Chondrocyte (in vitro differentiated cells): ENCODE measurements at regions not wholly inside any gene's neighbourhood (a gene's known extent, or its start where the extent isn't known, plus 50 kb on each side); places are given as distances from the start of the nearest gene placed in this dataset.
"Not testable (repeated sequence)": the region's sequence is repeated elsewhere in the genome, so short reads cannot be mapped to it uniquely, and the experiment has no call there.

Experiments used
- DNase-seq: peaks from one replicate; pipeline ENCODE4 v3.0.0; 2021; ENCODE audit warnings: mixed read lengths, low spot score
- H3K27ac Mint-ChIP-seq: one replicate; pipeline ENCODE4 v1.8.0; 2021; ENCODE audit warnings: mild to moderate bottlenecking, moderate library complexity, mixed read lengths; ENCODE audit not compliant: unreplicated experiment
- H3K27me3 Mint-ChIP-seq: 2 replicates; pipeline ENCODE4 v1.8.0; 2021; ENCODE audit warnings: low read depth, mixed read lengths
- H3K36me3 Mint-ChIP-seq: 2 replicates; pipeline ENCODE4 v1.8.0; 2021; ENCODE audit warnings: low read depth, mixed read lengths
- H3K4me1 Mint-ChIP-seq: 2 replicates; pipeline ENCODE4 v1.8.0; 2021; ENCODE audit warnings: low read depth, mild to moderate bottlenecking, mixed read lengths
- H3K4me3 Mint-ChIP-seq: one replicate; pipeline ENCODE4 v1.8.0; 2021; ENCODE audit warnings: mild to moderate bottlenecking, moderate library complexity, mixed read lengths; ENCODE audit not compliant: unreplicated experiment
- H3K9me3 Mint-ChIP-seq: 2 replicates; pipeline ENCODE4 v1.8.0; 2021; ENCODE audit warnings: low read depth, mixed read lengths
- TF ChIP-seq, protein P1 (sequence below): fragments of 200-600 bp; sonication (generic); IDR thresholded peaks from 2 replicates; pipeline ENCODE4 v1.5.0; 2021; ENCODE audit warnings: antibody characterized with exemption, mild to moderate bottlenecking, moderate library complexity

DNA sequence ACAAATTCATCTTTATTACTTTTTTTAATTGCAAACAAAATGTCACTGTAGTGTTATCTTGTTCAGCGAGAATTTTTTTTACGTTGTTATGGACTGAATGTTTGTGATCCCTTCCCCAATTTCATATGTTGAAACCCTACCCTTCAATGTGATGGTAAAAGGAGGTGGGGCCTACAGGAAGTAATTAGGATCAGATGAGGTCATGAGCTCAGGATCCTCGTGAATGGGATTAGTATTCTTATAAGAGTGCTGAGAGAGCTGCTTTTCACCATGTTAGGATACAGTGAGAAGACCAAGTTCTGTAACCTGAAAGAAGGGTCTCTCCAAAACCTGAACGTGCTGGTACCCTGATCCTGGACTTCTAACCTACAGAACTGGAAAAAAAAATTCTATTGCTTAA lies 646.0 kb upstream of the TMPRSS15 start:
- no peak overlapping the region for H3K27ac Mint-ChIP-seq
- TF ChIP-seq, protein P1, sequence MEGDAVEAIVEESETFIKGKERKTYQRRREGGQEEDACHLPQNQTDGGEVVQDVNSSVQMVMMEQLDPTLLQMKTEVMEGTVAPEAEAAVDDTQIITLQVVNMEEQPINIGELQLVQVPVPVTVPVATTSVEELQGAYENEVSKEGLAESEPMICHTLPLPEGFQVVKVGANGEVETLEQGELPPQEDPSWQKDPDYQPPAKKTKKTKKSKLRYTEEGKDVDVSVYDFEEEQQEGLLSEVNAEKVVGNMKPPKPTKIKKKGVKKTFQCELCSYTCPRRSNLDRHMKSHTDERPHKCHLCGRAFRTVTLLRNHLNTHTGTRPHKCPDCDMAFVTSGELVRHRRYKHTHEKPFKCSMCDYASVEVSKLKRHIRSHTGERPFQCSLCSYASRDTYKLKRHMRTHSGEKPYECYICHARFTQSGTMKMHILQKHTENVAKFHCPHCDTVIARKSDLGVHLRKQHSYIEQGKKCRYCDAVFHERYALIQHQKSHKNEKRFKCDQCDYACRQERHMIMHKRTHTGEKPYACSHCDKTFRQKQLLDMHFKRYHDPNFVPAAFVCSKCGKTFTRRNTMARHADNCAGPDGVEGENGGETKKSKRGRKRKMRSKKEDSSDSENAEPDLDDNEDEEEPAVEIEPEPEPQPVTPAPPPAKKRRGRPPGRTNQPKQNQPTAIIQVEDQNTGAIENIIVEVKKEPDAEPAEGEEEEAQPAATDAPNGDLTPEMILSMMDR = no peak
- H3K9me3 Mint-ChIP-seq = peaks cover 22% of the 10 kb centered on the region
- no peaks in the 10 kb centered on the region for H3K27me3 Mint-ChIP-seq
- H3K4me3 Mint-ChIP-seq = no peak overlapping the region
- no peaks in the 10 kb centered on the region for H3K36me3 Mint-ChIP-seq
- H3K4me1 Mint-ChIP-seq = no peaks in the 10 kb centered on the region
- no peak for DNase-seq

DNA sequence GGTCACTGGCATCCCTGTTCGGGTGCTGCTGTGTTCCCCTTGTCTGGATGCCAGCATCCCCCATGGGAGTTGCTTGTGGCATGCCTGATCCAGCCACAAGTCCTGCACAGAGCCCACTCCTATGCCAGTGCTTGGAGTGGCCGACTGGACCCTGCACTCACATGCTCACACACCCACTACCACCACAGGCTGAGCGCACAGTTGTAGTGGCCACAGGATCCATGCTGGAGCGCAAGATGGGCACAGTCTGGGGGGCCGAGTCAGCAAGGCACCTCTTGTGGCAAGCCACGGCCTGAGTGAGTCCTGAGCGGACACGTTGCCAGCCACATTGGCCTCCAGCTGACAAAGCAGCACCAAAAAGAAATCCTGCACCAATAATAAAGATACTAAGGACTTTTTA lies 661.6 kb upstream of the TMPRSS15 start:
- Mint-ChIP-seq H3K9me3 (no peaks in the 10 kb centered on the region), H3K4me3 (no peak overlapping the region), H3K27me3 (no peaks in the 10 kb centered on the region), H3K4me1 (no peaks in the 10 kb centered on the region), H3K36me3 (no peaks in the 10 kb centered on the region), H3K27ac (no peak overlapping the region)
- DNase-seq = peak; percentile 72
- TF ChIP-seq, protein P1 = no peak

DNA sequence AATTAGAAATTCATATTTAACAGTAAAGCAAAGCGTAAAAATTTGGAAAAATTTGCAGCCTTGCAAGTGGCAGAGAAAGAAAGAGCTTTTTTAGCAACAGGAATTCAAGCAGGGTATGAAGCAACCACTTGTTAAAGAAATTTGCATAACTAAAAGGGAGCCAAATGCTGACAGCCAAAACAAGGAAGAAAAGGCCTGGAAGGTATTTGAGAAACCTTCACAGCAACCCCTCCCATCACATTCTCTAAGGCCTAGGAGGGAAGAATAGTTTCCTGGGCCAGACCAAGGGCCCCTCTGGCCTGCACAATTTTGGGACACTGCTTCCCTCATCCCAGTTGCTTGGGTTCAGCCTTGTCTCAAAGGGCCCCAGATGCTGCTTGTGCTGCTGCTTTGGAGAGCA lies 672.4 kb upstream of the TMPRSS15 start:
- no peak overlapping the region for H3K4me3 Mint-ChIP-seq
- TF ChIP-seq, protein P1 = no peak
- no peaks in the 10 kb centered on the region for H3K27me3 Mint-ChIP-seq
- no peaks in the 10 kb centered on the region for H3K36me3 Mint-ChIP-seq
- peaks cover 21% of the 10 kb centered on the region for H3K9me3 Mint-ChIP-seq
- no peaks in the 10 kb centered on the region for H3K4me1 Mint-ChIP-seq
- no peak overlapping the region for H3K27ac Mint-ChIP-seq
- DNase-seq = no peak

DNA sequence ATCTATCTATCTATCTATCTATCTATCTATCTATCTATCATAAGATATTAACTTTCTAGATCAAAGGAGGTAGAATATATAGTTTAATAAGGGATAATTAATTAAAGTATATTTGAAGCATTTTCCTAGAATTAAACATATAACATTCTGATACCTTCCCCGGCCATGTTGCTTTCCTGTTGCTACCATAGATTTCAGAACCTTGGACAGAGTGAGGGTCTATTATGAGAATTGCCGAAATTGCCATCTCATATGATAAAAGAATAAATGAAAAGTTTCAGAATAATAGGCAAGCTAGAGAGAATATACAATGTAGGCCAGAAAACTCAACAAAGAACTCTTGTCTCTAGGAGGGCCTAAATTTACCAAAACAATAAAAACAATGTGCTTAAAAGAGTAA lies 706.1 kb upstream of the TMPRSS15 start:
- DNase-seq = no peak
- Mint-ChIP-seq H3K9me3 (peaks cover 4% of the 10 kb centered on the region), H3K4me1 (no peaks in the 10 kb centered on the region), H3K27me3 (no peaks in the 10 kb centered on the region), H3K27ac (no peak overlapping the region), H3K4me3 (no peak overlapping the region), H3K36me3 (no peaks in the 10 kb centered on the region)
- TF ChIP-seq, protein P1 = no peak

DNA sequence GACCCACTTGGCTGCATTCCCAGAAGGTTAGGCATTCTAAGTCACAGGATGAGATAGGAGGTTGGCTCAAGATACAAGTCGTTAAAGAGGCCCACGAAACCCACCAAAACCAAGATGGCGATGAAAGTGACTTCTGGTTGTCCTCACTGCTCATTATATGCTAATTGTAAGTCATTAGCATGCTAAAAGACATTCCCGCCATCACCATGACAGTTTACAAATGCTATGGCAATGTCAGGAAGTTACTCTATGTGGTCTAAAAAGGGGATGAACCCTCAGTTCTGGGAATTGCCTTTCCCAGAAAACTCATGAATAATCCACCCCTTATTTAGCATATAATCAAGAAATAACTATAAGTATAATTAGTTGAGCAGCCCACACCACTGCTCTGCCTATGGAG lies 715.7 kb upstream of the TMPRSS15 start:
- not testable (repeated sequence) for H3K27ac Mint-ChIP-seq, H3K27me3 Mint-ChIP-seq, H3K36me3 Mint-ChIP-seq, DNase-seq, H3K4me3 Mint-ChIP-seq, H3K9me3 Mint-ChIP-seq
- H3K4me1 Mint-ChIP-seq = peaks cover 15% of the 10 kb centered on the region

DNA sequence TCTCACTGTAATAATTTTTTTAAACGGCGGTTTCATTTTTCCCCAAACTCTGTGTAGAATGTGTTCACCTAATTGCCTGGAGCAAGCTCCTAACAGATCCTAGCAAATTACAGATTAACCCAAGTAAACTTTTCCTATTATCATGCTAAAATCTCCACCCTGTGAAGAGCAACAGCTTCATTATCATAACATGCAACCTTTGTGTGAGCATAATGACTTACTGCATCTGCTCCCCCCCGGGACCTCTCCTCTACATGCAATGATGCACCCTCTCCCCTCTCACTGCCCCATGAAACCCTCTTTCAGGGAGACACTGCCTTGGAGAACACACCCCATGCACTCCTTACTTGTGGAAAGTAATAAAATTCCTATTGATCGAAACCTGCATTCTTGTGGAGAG lies 717.0 kb upstream of the TMPRSS15 start:
- H3K27me3 Mint-ChIP-seq = no peaks in the 10 kb centered on the region
- peaks cover 18% of the 10 kb centered on the region for H3K4me1 Mint-ChIP-seq
- TF ChIP-seq, protein P1 = no peak
- no peak overlapping the region for H3K4me3 Mint-ChIP-seq
- H3K36me3 Mint-ChIP-seq = no peaks in the 10 kb centered on the region
- H3K27ac Mint-ChIP-seq = no peak overlapping the region
- peaks cover 6% of the 10 kb centered on the region for H3K9me3 Mint-ChIP-seq
- no peak for DNase-seq
